Cardiac muscle cell (in vitro differentiated cells and primary cell): ENCODE measurements at regions not wholly inside any gene's neighbourhood (a gene's known extent, or its start where the extent isn't known, plus 50 kb on each side); places are given as distances from the start of the nearest gene placed in this dataset.
A peak's percentile ranks its signal among the peaks of the same experiment; 100 is the strongest.

ENCODE experiments used
- DNase-seq, 2 donors: peaks; one replicate each; pipeline versions ENCODE4 v3.0.0 to v3.0.0-alpha.2; 2010 to 2017; ENCODE audit warnings: low read depth in 1 of 2, low spot score in 1 of 2
- H3K27ac ChIP-seq: fragments of 200-600 bp; sonication (generic); 2 replicates; pipeline ENCODE4 v1.5.1; 2016
- H3K27me3 ChIP-seq: fragments of 200-600 bp; sonication (generic); 2 replicates; pipeline ENCODE4 v1.6.0; 2016; ENCODE audit warnings: control low read depth
- H3K36me3 ChIP-seq: fragments of 200-600 bp; sonication (generic); 2 replicates; pipeline ENCODE4 v1.5.1; 2016; ENCODE audit warnings: control low read depth
- H3K4me1 ChIP-seq: fragments of 200-600 bp; sonication (generic); 2 replicates; pipeline ENCODE4 v1.8.1; 2017; ENCODE audit warnings: low read depth, mild to moderate bottlenecking, mixed run types
- H3K4me3 ChIP-seq: fragments of 200-600 bp; sonication (generic); 2 replicates; pipeline ENCODE4 v1.5.1; 2016; ENCODE audit warnings: mild to moderate bottlenecking
- H3K9me3 ChIP-seq: fragments of 200-600 bp; sonication (generic); 2 replicates; pipeline ENCODE4 v1.5.1; 2017; ENCODE audit warnings: low read depth, mild to moderate bottlenecking, control low read depth
- CTCF ChIP-seq: IDR thresholded peaks from 2 replicates; pipeline ENCODE4 v1.5.1; 2012; ENCODE audit warnings: low read depth, mild to moderate bottlenecking, low read length

- DNase-seq, result no peak
- no peak for TF ChIP-seq CTCF
- no peaks in the 10 kb centered on the region for H3K27me3 ChIP-seq
- no peaks in the 10 kb centered on the region for H3K4me1 ChIP-seq
- no peak overlapping the region for H3K27ac ChIP-seq
- no peaks in the 10 kb centered on the region for H3K9me3 ChIP-seq
- no peak overlapping the region for H3K4me3 ChIP-seq
- no peaks in the 10 kb centered on the region for H3K36me3 ChIP-seq
Observed at GRCh38 chrX:25527596-25527995, 511.8 kb upstream of the ARX start.

DNA sequence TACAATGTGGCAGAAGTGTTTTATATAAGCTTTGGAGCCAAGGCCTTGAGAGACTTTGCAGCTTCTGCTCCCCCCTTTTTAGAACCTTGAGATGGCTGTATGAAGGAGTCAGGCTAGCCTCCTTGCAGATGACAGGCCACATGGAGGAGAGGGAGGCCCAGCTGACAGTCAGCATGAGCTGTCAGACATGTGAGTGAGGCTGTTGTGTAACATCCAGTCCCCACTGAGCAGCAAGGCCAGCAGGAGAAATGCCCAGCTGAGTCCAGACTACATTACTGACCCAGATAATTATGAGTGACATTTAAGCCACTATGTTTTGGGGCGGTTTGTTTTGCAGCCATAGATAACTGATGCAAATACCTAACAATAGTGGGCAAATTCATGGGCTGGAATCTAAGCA lies 515.3 kb upstream of the ARX start:
- Histone ChIP-seq H3K36me3 (no peaks in the 10 kb centered on the region), H3K9me3 (no peaks in the 10 kb centered on the region), H3K27ac (no peak overlapping the region), H3K27me3 (no peaks in the 10 kb centered on the region), H3K4me1 (no peaks in the 10 kb centered on the region), H3K4me3 (no peak overlapping the region)
- TF ChIP-seq CTCF, result no peak
- peak in 1 of 2 donors; percentile 32 for DNase-seq

DNA sequence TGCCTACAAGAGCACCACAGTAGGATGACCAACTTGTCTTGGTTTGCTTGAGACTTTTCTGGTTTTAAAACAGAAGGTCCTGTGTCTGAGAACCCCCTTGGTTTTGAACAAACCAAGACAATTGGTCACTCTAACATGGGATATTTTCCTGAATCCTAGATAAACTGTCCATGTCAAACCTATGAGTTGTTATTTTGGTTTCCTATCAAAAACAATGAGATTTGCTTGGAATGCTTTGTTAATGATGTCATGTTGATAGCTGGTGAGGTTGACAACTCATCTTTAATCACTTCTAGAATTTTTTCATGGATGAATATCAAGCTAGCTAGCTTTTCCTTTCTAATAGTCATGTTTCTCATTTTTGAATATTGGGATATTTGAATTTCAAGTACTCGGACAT lies 518.3 kb upstream of the ARX start:
- H3K27ac ChIP-seq, result no peak overlapping the region
- H3K9me3 ChIP-seq, result no peaks in the 10 kb centered on the region
- no peaks in the 10 kb centered on the region for H3K27me3 ChIP-seq
- DNase-seq, result no peak
- H3K4me1 ChIP-seq, result no peaks in the 10 kb centered on the region
- H3K36me3 ChIP-seq, result no peaks in the 10 kb centered on the region
- TF ChIP-seq CTCF, result no peak
- H3K4me3 ChIP-seq, result no peak overlapping the region

- DNase-seq, result no peak
- H3K9me3 ChIP-seq, result no peaks in the 10 kb centered on the region
- no peak overlapping the region for H3K4me3 ChIP-seq
- no peak overlapping the region for H3K27ac ChIP-seq
- H3K27me3 ChIP-seq, result no peaks in the 10 kb centered on the region
- no peak for TF ChIP-seq CTCF
- H3K36me3 ChIP-seq, result no peaks in the 10 kb centered on the region
- H3K4me1 ChIP-seq, result no peaks in the 10 kb centered on the region
Observed at GRCh38 chrX:25536307-25536970, 520.7 kb upstream of the ARX start.

DNA sequence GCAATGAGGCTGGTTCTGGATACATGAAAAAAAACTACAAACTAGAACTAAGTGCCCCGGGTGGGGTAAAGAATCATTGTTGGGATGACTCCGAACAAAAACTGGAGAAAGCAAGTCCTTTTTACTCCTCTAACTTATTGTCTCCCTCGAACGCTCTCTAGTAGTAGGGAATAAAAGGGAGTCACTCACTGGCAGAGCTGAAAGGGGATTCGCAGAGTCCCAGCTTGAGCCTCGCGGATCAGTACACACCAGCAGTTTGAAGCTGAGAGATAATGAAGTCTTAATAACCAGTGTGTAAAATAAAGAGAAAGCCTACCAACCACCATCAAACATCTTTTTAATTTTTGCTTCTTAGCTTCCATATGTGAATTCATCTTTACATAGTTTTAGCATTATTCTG lies 521.9 kb upstream of the ARX start:
- Histone ChIP-seq H3K4me3 (no peak overlapping the region), H3K27ac (no peak overlapping the region), H3K9me3 (no peaks in the 10 kb centered on the region), H3K36me3 (no peaks in the 10 kb centered on the region), H3K4me1 (no peaks in the 10 kb centered on the region), H3K27me3 (no peaks in the 10 kb centered on the region)
- DNase-seq, result no peak
- TF ChIP-seq CTCF, result no peak

DNA sequence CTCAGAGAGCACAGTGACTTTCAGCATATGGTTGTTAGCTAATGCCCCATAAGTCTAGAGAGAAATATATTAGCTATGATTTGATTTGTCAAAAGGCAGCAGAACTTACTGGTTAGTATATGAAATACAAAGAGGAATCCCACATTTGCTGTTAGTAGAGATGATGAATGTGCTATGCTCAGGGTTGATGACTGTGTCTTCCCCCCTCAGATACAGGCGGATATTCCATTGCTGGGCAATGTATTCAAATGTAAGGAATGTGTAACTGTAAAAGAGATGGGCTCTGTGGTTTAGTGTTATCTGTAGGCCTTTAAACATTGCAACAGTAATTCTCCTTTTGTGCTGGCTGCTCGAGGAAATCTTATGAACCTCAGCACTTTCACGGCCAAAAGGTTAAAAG lies 528.9 kb upstream of the ARX start:
- TF ChIP-seq CTCF, result no peak
- no peaks in the 10 kb centered on the region for H3K27me3 ChIP-seq
- no peaks in the 10 kb centered on the region for H3K4me1 ChIP-seq
- no peak overlapping the region for H3K27ac ChIP-seq
- DNase-seq, result peak in 1 of 2 donors; percentile 71
- H3K36me3 ChIP-seq, result no peaks in the 10 kb centered on the region
- no peaks in the 10 kb centered on the region for H3K9me3 ChIP-seq
- H3K4me3 ChIP-seq, result no peak overlapping the region
